IMR-90 (cell line): ENCODE measurements at regions not wholly inside any gene's neighbourhood (a gene's known extent, or its start where the extent isn't known, plus 50 kb on each side); places are given as distances from the start of the nearest gene placed in this dataset.

Experiments used
- ATAC-seq: fragments of 200-7000 bp; cut with Tn5 transposase; 2 replicates; pipeline ENCODE4 v1.9.1; 2020; ENCODE audit warnings: low read depth, mild to moderate bottlenecking, moderate library complexity
- BruUV-seq: library from RNA; stranded (reverse); fragments of 400-500 nt; replicated peaks from 2 replicates; lab custom pipeline; 2021; lab: Mats Ljungman, UMichigan
- CTCF ChIA-PET: fragments of 300-600 bp; formaldehyde crosslinking; extraction: SDS; loops from one replicate; lab custom pipeline; 2021; ENCODE audit warnings: antibody characterized with exemption; lab: Yijun Ruan, JAX
- POLR2A ChIA-PET: fragments of 300-600 bp; sonication (Branson Sonifier 250); formaldehyde crosslinking; loops from one replicate; lab custom pipeline; 2022; ENCODE audit warnings: antibody characterized with exemption; ENCODE audit not compliant: unreplicated experiment; lab: Charles Lee
- DNase-seq: peaks from one replicate; pipeline ENCODE4 v3.0.0; 2013
- H2AFZ ChIP-seq: replicated peaks from 2 replicates; pipeline ENCODE3; 2013; ENCODE audit warnings: low read length, mild to moderate bottlenecking; ENCODE audit not compliant: poor library complexity
- H2AK5ac ChIP-seq: 2 replicates; pipeline ENCODE4 v1.6.1; 2013; ENCODE audit warnings: low read depth, low read length, inconsistent platforms
- H2AK9ac ChIP-seq: replicated peaks from 2 replicates; pipeline ENCODE3; 2013; ENCODE audit warnings: mild to moderate bottlenecking, low read depth, low read length, moderate library complexity; ENCODE audit not compliant: poor library complexity
- H2BK120ac ChIP-seq: 2 replicates; pipeline ENCODE4 v1.6.1; 2013; ENCODE audit warnings: low read depth, low read length, inconsistent platforms
- H2BK15ac ChIP-seq: 3 replicates; pipeline ENCODE4 v1.6.1; 2013; ENCODE audit warnings: low read depth, low read length, inconsistent platforms
- H2BK20ac ChIP-seq: 2 replicates; pipeline ENCODE4 v1.6.1; 2013; ENCODE audit warnings: low read depth, mild to moderate bottlenecking, inconsistent platforms, low read length, moderate library complexity
- H2BK5ac ChIP-seq: 2 replicates; pipeline ENCODE4 v1.6.1; 2013; ENCODE audit warnings: mild to moderate bottlenecking, low read depth, low read length, inconsistent platforms; ENCODE audit not compliant: poor library complexity, severe bottlenecking
- H3K14ac ChIP-seq: replicated peaks from 2 replicates; pipeline ENCODE4 v1.6.1; 2013; ENCODE audit warnings: low read depth, low read length, inconsistent platforms
- H3K18ac ChIP-seq: 2 replicates; pipeline ENCODE4 v1.6.1; 2013; ENCODE audit warnings: low read depth, low read length, control low read depth
- H3K23ac ChIP-seq: 2 replicates; pipeline ENCODE4 v1.6.1; 2013; ENCODE audit warnings: low read depth, low read length, inconsistent platforms
- H3K27ac ChIP-seq: 2 replicates; pipeline ENCODE4 v1.5.1; 2013; ENCODE audit warnings: mild to moderate bottlenecking, control low read depth, low read length; ENCODE audit not compliant: insufficient read depth
- H3K27me3 ChIP-seq: 2 replicates; pipeline ENCODE4 v1.6.1; 2013; ENCODE audit warnings: low read length; ENCODE audit not compliant: control insufficient read depth, insufficient read depth
- H3K36me3 ChIP-seq: 2 replicates; pipeline ENCODE4 v1.6.1; 2013; ENCODE audit warnings: low read length, mixed read lengths; ENCODE audit not compliant: control insufficient read depth, insufficient read depth
- H3K4ac ChIP-seq: 2 replicates; pipeline ENCODE4 v1.6.1; 2013; ENCODE audit warnings: low read depth, low read length, inconsistent platforms
- H3K4me1 ChIP-seq: 2 replicates; pipeline ENCODE4 v1.6.1; 2013; ENCODE audit warnings: low read length, mixed read lengths; ENCODE audit not compliant: control insufficient read depth, insufficient read depth
- H3K4me2 ChIP-seq: 2 replicates; pipeline ENCODE4 v1.6.1; 2013; ENCODE audit warnings: low read depth, mild to moderate bottlenecking, control low read depth, low read length, moderate library complexity
- H3K4me3 ChIP-seq: 2 replicates; pipeline ENCODE4 v1.5.1; 2013; ENCODE audit warnings: low read depth, mild to moderate bottlenecking, control low read depth, low read length, moderate library complexity; ENCODE audit not compliant: insufficient read depth
- H3K56ac ChIP-seq: 2 replicates; pipeline ENCODE4 v1.6.1; 2013; ENCODE audit warnings: low read length, inconsistent platforms; ENCODE audit not compliant: insufficient read depth; ENCODE audit errors: extremely low read depth
- H3K79me1 ChIP-seq, 2 experiments: 2 replicates each; pipeline ENCODE4 v1.6.1; 2013; ENCODE audit warnings: low read length in 2 of 2, inconsistent platforms in 1 of 2, low read depth in 1 of 2
- H3K9ac ChIP-seq: 2 replicates; pipeline ENCODE4 v1.6.1; 2013; ENCODE audit warnings: low read depth, low read length, control low read depth
- H3K9me1 ChIP-seq: 2 replicates; pipeline ENCODE4 v1.6.1; 2013; ENCODE audit warnings: low read length, inconsistent platforms; ENCODE audit not compliant: insufficient read depth
- H3K9me3 ChIP-seq: 2 replicates; pipeline ENCODE4 v1.6.1; 2013; ENCODE audit warnings: low read length; ENCODE audit not compliant: control insufficient read depth, insufficient read depth
- H4K20me1 ChIP-seq: 2 replicates; pipeline ENCODE4 v1.6.1; 2013; ENCODE audit warnings: low read length, inconsistent platforms; ENCODE audit not compliant: insufficient read depth
- H4K5ac ChIP-seq: 2 replicates; pipeline ENCODE4 v1.6.1; 2013; ENCODE audit warnings: mild to moderate bottlenecking, low read depth, low read length, control low read depth
- H4K8ac ChIP-seq, 2 experiments: 2 replicates each; pipeline ENCODE4 v1.6.1; 2013; ENCODE audit warnings: low read depth in 2 of 2, low read length in 2 of 2, control low read depth in 1 of 2, inconsistent platforms in 1 of 2
- H4K91ac ChIP-seq: 2 replicates; pipeline ENCODE4 v1.6.1; 2013; ENCODE audit warnings: low read depth, low read length, inconsistent platforms; ENCODE audit not compliant: insufficient read depth
- CEBPB ChIP-seq: IDR thresholded peaks from 2 replicates; pipeline ENCODE4 v1.6.1; 2012; ENCODE audit warnings: low read depth, low read length, improper control_type of control experiment
- CHD1 ChIP-seq: IDR thresholded peaks from 2 replicates; pipeline ENCODE4 v1.6.1; 2012; ENCODE audit warnings: low read depth, low read length, improper control_type of control experiment
- MAFK ChIP-seq: IDR thresholded peaks from 2 replicates; pipeline ENCODE4 v1.6.1; 2012; ENCODE audit warnings: low read depth, low read length, improper control_type of control experiment
- MAZ ChIP-seq: IDR thresholded peaks from 2 replicates; pipeline ENCODE4 v1.6.1; 2012; ENCODE audit warnings: low read depth, mild to moderate bottlenecking, low read length, improper control_type of control experiment, moderate library complexity, borderline replicate concordance
- NFE2L2 ChIP-seq: fragments of 150-350 bp; IDR thresholded peaks from 2 replicates; pipeline ENCODE4 v1.6.1; 2016; ENCODE audit warnings: low read depth, mild to moderate bottlenecking, low read length
- RAD21 ChIP-seq: IDR thresholded peaks from 2 replicates; pipeline ENCODE4 v1.6.1; 2012; ENCODE audit warnings: low read length, improper control_type of control experiment
- RCOR1 ChIP-seq: IDR thresholded peaks from 2 replicates; pipeline ENCODE4 v1.6.1; 2012; ENCODE audit warnings: mild to moderate bottlenecking, low read length, improper control_type of control experiment; ENCODE audit not compliant: insufficient replicate concordance
- RFX5 ChIP-seq: IDR thresholded peaks from 2 replicates; pipeline ENCODE4 v1.8.0; 2012; ENCODE audit warnings: low read depth, mild to moderate bottlenecking, low read length, moderate library complexity
- WGBS, 2 experiments: methylation state at CpG; one replicate each; pipeline versions ENCODE4 v1.1.5 to v1.1.7; 2013; ENCODE audit warnings: missing lambda C conversion rate in 2 of 2; ENCODE audit not compliant: insufficient read length in 1 of 2; ENCODE audit errors: extremely low coverage in 2 of 2; 5-methylcytosine and 5-hydroxymethylcytosine counted together
- dilution Hi-C: fragments of 300-500 bp; cut with HindIII; formaldehyde crosslinking; loops from one replicate; pipeline ENCODE4 v1.14.3; 2018; ENCODE audit warnings: low sequenced_read_pairs; ENCODE audit not compliant: unreplicated experiment
- in situ Hi-C: fragments of 300-500 bp; cut with MboI; formaldehyde crosslinking; loops from 3 replicates; pipeline ENCODE4 v1.14.3; 2019; ENCODE audit warnings: low sequenced_read_pairs, inconsistent platforms, mixed read lengths
- intact Hi-C: fragments of 100-400 bp; cut with micrococcal nuclease; formaldehyde crosslinking; loops from 2 replicates; pipeline ENCODE4 v1.10.0; 2022
- TF ChIP-seq, protein P1 (sequence below): conservative IDR thresholded peaks from 2 replicates; pipeline ENCODE4 v1.5.1; 2012; ENCODE audit warnings: mild to moderate bottlenecking, low read depth, low read length, improper control_type of control experiment
- TF ChIP-seq, protein P2 (sequence below): fragments of 150-350 bp; IDR thresholded peaks from 2 replicates; pipeline ENCODE4 v1.6.1; 2017; ENCODE audit warnings: mild to moderate bottlenecking, antibody characterized with exemption, low read length, low read depth

DNA sequence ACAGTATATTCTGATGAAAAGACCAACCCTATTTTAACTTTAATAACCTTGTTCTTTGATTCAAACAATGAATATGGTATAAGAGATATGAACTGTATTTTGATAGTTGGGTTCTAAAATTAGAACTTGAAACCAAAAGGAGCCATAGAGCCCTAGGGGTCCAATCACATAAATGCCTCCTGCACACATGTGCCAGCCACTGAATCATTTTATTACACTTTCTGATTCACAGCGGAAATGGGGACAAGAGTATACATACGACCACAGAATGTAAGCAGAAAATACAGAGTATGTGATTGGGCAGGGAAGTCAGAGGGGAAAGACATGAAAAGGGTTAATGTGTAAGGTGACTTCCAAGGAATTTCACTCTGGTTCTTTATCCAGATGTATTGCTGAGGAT lies 1000.2 kb downstream of the NR2F1-AS1 start:
- Histone ChIP-seq H3K4me1 (no peaks in the 10 kb centered on the region), H3K56ac (no peak overlapping the region), H3K4me2 (no peak overlapping the region), H4K20me1 (no peaks in the 10 kb centered on the region), H2BK120ac (no peak overlapping the region), H2BK5ac (no peak overlapping the region), H4K91ac (no peak overlapping the region), H4K8ac (no peak overlapping the region), H3K18ac (no peak overlapping the region), H3K9me3 (no peaks in the 10 kb centered on the region), H3K23ac (no peak overlapping the region), H2BK20ac (no peak overlapping the region), H2AFZ (no peak overlapping the region), H3K9me1 (no peaks in the 10 kb centered on the region), H2AK9ac (no peak overlapping the region), H2AK5ac (no peak overlapping the region), H3K27me3 (no peaks in the 10 kb centered on the region), H3K4me3 (no peak overlapping the region), H3K36me3 (no peaks in the 10 kb centered on the region), H4K5ac (no peak overlapping the region), H2BK15ac (no peak overlapping the region), H3K9ac (no peak overlapping the region), H3K4ac (no peak overlapping the region), H3K79me1 (no peaks in the 10 kb centered on the region), H3K27ac (no peak overlapping the region), H3K14ac (no peak overlapping the region)
- DNase-seq (peak; percentile 3), ATAC-seq (no peak)
- WGBS, 2 experiments = no CpG with 5 or more reads among the region's 2 CpGs
- ChIA-PET CTCF (no interaction called here), POLR2A (no interaction called here)
- in situ Hi-C loops = no loop called here
- dilution Hi-C loops = no loop called here
- no TSS peak for BruUV-seq
- TF ChIP-seq CEBPB (no peak), MAZ (no peak), MAFK (no peak), NFE2L2 (no peak), CHD1 (no peak), RCOR1 (no peak), RAD21 (no peak), RFX5 (no peak)
- TF ChIP-seq, protein P1, sequence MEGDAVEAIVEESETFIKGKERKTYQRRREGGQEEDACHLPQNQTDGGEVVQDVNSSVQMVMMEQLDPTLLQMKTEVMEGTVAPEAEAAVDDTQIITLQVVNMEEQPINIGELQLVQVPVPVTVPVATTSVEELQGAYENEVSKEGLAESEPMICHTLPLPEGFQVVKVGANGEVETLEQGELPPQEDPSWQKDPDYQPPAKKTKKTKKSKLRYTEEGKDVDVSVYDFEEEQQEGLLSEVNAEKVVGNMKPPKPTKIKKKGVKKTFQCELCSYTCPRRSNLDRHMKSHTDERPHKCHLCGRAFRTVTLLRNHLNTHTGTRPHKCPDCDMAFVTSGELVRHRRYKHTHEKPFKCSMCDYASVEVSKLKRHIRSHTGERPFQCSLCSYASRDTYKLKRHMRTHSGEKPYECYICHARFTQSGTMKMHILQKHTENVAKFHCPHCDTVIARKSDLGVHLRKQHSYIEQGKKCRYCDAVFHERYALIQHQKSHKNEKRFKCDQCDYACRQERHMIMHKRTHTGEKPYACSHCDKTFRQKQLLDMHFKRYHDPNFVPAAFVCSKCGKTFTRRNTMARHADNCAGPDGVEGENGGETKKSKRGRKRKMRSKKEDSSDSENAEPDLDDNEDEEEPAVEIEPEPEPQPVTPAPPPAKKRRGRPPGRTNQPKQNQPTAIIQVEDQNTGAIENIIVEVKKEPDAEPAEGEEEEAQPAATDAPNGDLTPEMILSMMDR = no peak
- TF ChIP-seq, protein P2, sequence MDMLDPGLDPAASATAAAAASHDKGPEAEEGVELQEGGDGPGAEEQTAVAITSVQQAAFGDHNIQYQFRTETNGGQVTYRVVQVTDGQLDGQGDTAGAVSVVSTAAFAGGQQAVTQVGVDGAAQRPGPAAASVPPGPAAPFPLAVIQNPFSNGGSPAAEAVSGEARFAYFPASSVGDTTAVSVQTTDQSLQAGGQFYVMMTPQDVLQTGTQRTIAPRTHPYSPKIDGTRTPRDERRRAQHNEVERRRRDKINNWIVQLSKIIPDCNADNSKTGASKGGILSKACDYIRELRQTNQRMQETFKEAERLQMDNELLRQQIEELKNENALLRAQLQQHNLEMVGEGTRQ = no peak
- intact Hi-C loops = no loop called here
